OCI-LY7 (cell line): ENCODE measurements at regions not wholly inside any gene's neighbourhood (a gene's known extent, or its start where the extent isn't known, plus 50 kb on each side); places are given as distances from the start of the nearest gene placed in this dataset.

Experiments used
- BruUV-seq: library from RNA; stranded (reverse); fragments of 400-500 nt; replicated peaks from 2 replicates; lab custom pipeline; 2021; lab: Mats Ljungman, UMichigan
- CTCF ChIA-PET: fragments of 300-600 bp; sonication (Branson Sonifier 250); formaldehyde crosslinking; loops from one replicate; lab custom pipeline; 2022; ENCODE audit warnings: antibody characterized with exemption; ENCODE audit not compliant: unreplicated experiment; lab: Charles Lee
- POLR2A ChIA-PET: fragments of 300-600 bp; sonication (Branson Sonifier 250); formaldehyde crosslinking; loops from one replicate; lab custom pipeline; 2022; ENCODE audit warnings: antibody characterized with exemption; lab: Charles Lee
- DNase-seq: peaks from one replicate; pipeline ENCODE4 v3.0.0-alpha.2; 2015; ENCODE audit warnings: low spot score
- H2AFZ ChIP-seq: fragments of 200-600 bp; sonication (generic), shearing (Covaris generic); 2 replicates; pipeline ENCODE4 v1.6.1; 2014; ENCODE audit warnings: mild to moderate bottlenecking, antibody characterized with exemption, low read length, moderate library complexity
- H3K27ac ChIP-seq: fragments of 200-600 bp; sonication (generic); 2 replicates; pipeline ENCODE4 v1.5.1; 2014; ENCODE audit warnings: mixed run types, low read depth, mild to moderate bottlenecking, moderate library complexity, low read length, inconsistent platforms; ENCODE audit not compliant: poor library complexity, severe bottlenecking
- H3K36me3 ChIP-seq: fragments of 200-600 bp; sonication (generic); 2 replicates; pipeline ENCODE4 v1.6.1; 2014; ENCODE audit warnings: mild to moderate bottlenecking, antibody characterized with exemption, low read length, moderate library complexity, mixed read lengths; ENCODE audit not compliant: insufficient read depth
- H3K4me1 ChIP-seq: fragments of 200-600 bp; sonication (generic); 2 replicates; pipeline ENCODE4 v1.5.1; 2014; ENCODE audit warnings: mild to moderate bottlenecking, low read length; ENCODE audit not compliant: insufficient read depth, poor library complexity, severe bottlenecking
- H3K4me2 ChIP-seq: fragments of 200-600 bp; sonication (generic); 2 replicates; pipeline ENCODE4 v1.6.1; 2014; ENCODE audit warnings: mild to moderate bottlenecking, low read length
- H3K4me3 ChIP-seq: fragments of 200-600 bp; sonication (generic); 2 replicates; pipeline ENCODE4 v1.5.1; 2014; ENCODE audit warnings: mild to moderate bottlenecking, low read depth, low read length; ENCODE audit not compliant: poor library complexity, severe bottlenecking
- H3K79me2 ChIP-seq: fragments of 200-600 bp; sonication (generic); 2 replicates; pipeline ENCODE4 v1.6.1; 2016; ENCODE audit warnings: low read depth, mild to moderate bottlenecking, low read length, moderate library complexity, mixed read lengths; ENCODE audit not compliant: insufficient read depth
- H3K9me2 ChIP-seq: fragments of 200-600 bp; sonication (generic); 2 replicates; pipeline ENCODE4 v1.6.1; 2016; ENCODE audit warnings: mild to moderate bottlenecking, low read length, mixed read lengths; ENCODE audit not compliant: insufficient read depth
- H3K9me3 ChIP-seq: fragments of 200-600 bp; sonication (generic); 2 replicates; pipeline ENCODE4 v1.6.1; 2014; ENCODE audit warnings: mild to moderate bottlenecking, mixed run types, low read length, mixed read lengths
- H4K20me1 ChIP-seq: fragments of 200-600 bp; sonication (generic); 2 replicates; pipeline ENCODE4 v1.6.1; 2014; ENCODE audit warnings: mild to moderate bottlenecking, antibody characterized with exemption, low read length, moderate library complexity, mixed read lengths; ENCODE audit not compliant: insufficient read depth
- CTCF ChIP-seq: fragments of 200-600 bp; sonication (generic); conservative IDR thresholded peaks from 2 replicates; pipeline ENCODE4 v1.5.1; 2014; ENCODE audit warnings: mild to moderate bottlenecking, antibody characterized with exemption, low read length, moderate library complexity, mixed read lengths
- EZH2phosphoT487 ChIP-seq: fragments of 200-600 bp; sonication (generic); IDR thresholded peaks from 2 replicates; pipeline ENCODE4 v1.6.1; 2018; ENCODE audit warnings: low read depth, borderline replicate concordance, mild to moderate bottlenecking, mixed run types, antibody characterized with exemption, low read length, moderate library complexity, mixed read lengths
- intact Hi-C: fragments of 100-400 bp; cut with micrococcal nuclease; formaldehyde crosslinking; loops from one replicate; pipeline ENCODE4 v1.10.0; 2022; ENCODE audit not compliant: unreplicated experiment

GRCh38 chr15:94041746-94042145, 189.6 kb upstream of the MCTP2 start:
- H3K9me3 ChIP-seq, result no peaks in the 10 kb centered on the region
- POLR2A ChIA-PET, result interaction anchor here (0.6 kb wide), 1 partner anchor 15 kb away, joined by 3 read pairs; no protein-coding TSS in a partner anchor
- H3K27ac ChIP-seq, result no peak overlapping the region
- no TSS peak for BruUV-seq
- H3K4me1 ChIP-seq, result no peaks in the 10 kb centered on the region
- TF ChIP-seq EZH2phosphoT487 (no peak), CTCF (no peak)
- no peak overlapping the region for H3K4me3 ChIP-seq
- intact Hi-C loops, result no loop called here
- no peaks in the 10 kb centered on the region for H3K79me2 ChIP-seq
- H3K9me2 ChIP-seq, result no peaks in the 10 kb centered on the region
- H3K36me3 ChIP-seq, result no peaks in the 10 kb centered on the region
- CTCF ChIA-PET, result interaction anchor here (0.6 kb wide), 1 partner anchor 50 kb away, joined by 3 read pairs; no protein-coding TSS in a partner anchor
- no peak overlapping the region for H3K4me2 ChIP-seq
- DNase-seq, result no peak
- H2AFZ ChIP-seq, result no peak overlapping the region
- no peaks in the 10 kb centered on the region for H4K20me1 ChIP-seq

GRCh38 chr15:94040541-94041248, 190.7 kb upstream of the MCTP2 start:
- TF ChIP-seq CTCF (peak; percentile 41), EZH2phosphoT487 (no peak)
- Histone ChIP-seq H4K20me1 (no peaks in the 10 kb centered on the region), H3K9me2 (no peaks in the 10 kb centered on the region), H3K36me3 (no peaks in the 10 kb centered on the region), H3K4me1 (no peaks in the 10 kb centered on the region), H3K4me2 (no peak overlapping the region), H3K79me2 (no peaks in the 10 kb centered on the region), H3K27ac (no peak overlapping the region), H3K9me3 (no peaks in the 10 kb centered on the region), H3K4me3 (no peak overlapping the region), H2AFZ (no peak overlapping the region)
- POLR2A ChIA-PET, result interaction anchor here (0.7 kb wide), 1 partner anchor 507 kb away, joined by 3 read pairs; no protein-coding TSS in a partner anchor
- no TSS peak for BruUV-seq
- CTCF ChIA-PET, result no interaction called here
- intact Hi-C loops, result no loop called here
- DNase-seq, result no peak

DNA sequence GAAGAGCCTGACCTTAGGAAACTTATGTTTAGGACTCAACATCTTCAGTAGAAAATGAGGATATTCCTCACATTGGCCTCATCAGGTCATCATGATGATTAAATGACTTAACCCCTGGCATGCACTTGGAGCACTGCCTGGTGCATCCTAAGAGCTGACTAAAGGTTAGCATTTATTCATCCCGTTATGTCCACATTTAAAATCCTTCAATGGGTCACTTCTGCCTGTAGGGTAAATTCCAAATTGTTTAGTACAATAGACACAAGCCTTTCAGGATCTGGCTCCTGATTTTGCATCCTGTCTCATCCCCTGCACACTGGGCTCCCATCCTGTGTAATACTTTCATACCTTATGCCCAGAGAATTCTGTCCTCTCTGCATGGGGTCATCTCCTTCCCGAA, 195.2 kb upstream of the MCTP2 start:
- no peak for DNase-seq
- H3K9me3 ChIP-seq, result no peaks in the 10 kb centered on the region
- H3K4me3 ChIP-seq, result no peak overlapping the region
- BruUV-seq, result no TSS peak
- H3K79me2 ChIP-seq, result no peaks in the 10 kb centered on the region
- H4K20me1 ChIP-seq, result no peaks in the 10 kb centered on the region
- H3K9me2 ChIP-seq, result no peaks in the 10 kb centered on the region
- no peak for TF ChIP-seq CTCF
- no peak for TF ChIP-seq EZH2phosphoT487
- ChIA-PET POLR2A (interaction anchor here (0.6 to 0.9 kb wide), 3 partner anchors 9 to 306 kb away, joined by 4 to 5 read pairs (median 5); no protein-coding TSS in a partner anchor), CTCF (interaction anchor here (0.5 kb wide), 1 partner anchor 15 kb away, joined by 3 read pairs; no protein-coding TSS in a partner anchor)
- no peak overlapping the region for H3K4me2 ChIP-seq
- H3K36me3 ChIP-seq, result no peaks in the 10 kb centered on the region
- H3K27ac ChIP-seq, result no peak overlapping the region
- no peak overlapping the region for H2AFZ ChIP-seq
- intact Hi-C loops, result no loop called here
- no peaks in the 10 kb centered on the region for H3K4me1 ChIP-seq
